Tibial nerve (tissue), 4 donors: ENCODE measurements at regions not wholly inside any gene's neighbourhood (a gene's known extent, or its start where the extent isn't known, plus 50 kb on each side); places are given as distances from the start of the nearest gene placed in this dataset.

Experiments used
- CTCF ChIP-seq, 5 experiments: fragments of 200-600 bp in 3 of 5; fragments of 450-650 bp in 2 of 5; sonication (generic) in 3 of 5; IDR thresholded peaks; one replicate each; pipeline ENCODE4 v1.5.1; 2016 to 2019; ENCODE audit warnings: antibody characterized with exemption in 5 of 5, mild to moderate bottlenecking in 3 of 5, moderate library complexity in 2 of 5
- EP300 ChIP-seq, 2 donors: sonication (generic); formaldehyde crosslinking; IDR thresholded peaks; one replicate each; pipeline ENCODE4 v1.6.1; 2017; ENCODE audit warnings: antibody characterized with exemption in 2 of 2, mild to moderate bottlenecking in 1 of 2
- POLR2A ChIP-seq, 2 donors: fragments of 450-650 bp; IDR thresholded peaks; one replicate each; pipeline ENCODE4 v1.6.1; 2017; ENCODE audit warnings: antibody characterized with exemption in 2 of 2, mild to moderate bottlenecking in 2 of 2, moderate library complexity in 2 of 2

- TF ChIP-seq CTCF (IDR thresholded peaks at IDR 0.05) (no peak), EP300 (IDR thresholded peaks at IDR 0.05) (no peak), POLR2A (IDR thresholded peaks at IDR 0.05) (no peak)
Measured at GRCh38 chr21:15436031-15436430, 293.8 kb upstream of the USP25 start.
